HCT116 (cell line): ENCODE measurements at regions not wholly inside any gene's neighbourhood (a gene's known extent, or its start where the extent isn't known, plus 50 kb on each side); places are given as distances from the start of the nearest gene placed in this dataset.

Experiments
- ATAC-seq: fragments of 200-7000 bp; cut with Tn5 transposase; 2 replicates; pipeline ENCODE4 v1.9.1; 2020; ENCODE audit warnings: mild to moderate bottlenecking, moderate library complexity
- BruUV-seq: library from RNA; stranded (reverse); fragments of 400-500 nt; replicated peaks from 2 replicates; lab custom pipeline; 2021; lab: Mats Ljungman, UMichigan
- CTCF ChIA-PET: fragments of 300-600 bp; sonication (Branson Sonifier 250); formaldehyde crosslinking; loops from one replicate; lab custom pipeline; 2021; ENCODE audit warnings: antibody characterized with exemption; lab: Charles Lee
- POLR2A ChIA-PET: fragments of 300-600, 350-600 bp; sonication (Branson Sonifier 250); formaldehyde crosslinking; loops from one replicate; lab custom pipeline; 2021; ENCODE audit warnings: antibody characterized with exemption; lab: Charles Lee
- RAD21 ChIA-PET, 2 experiments: fragments of 300-600 bp; sonication (Branson Sonifier 250); formaldehyde crosslinking; loops; one replicate each; lab custom pipeline; 2023; ENCODE audit warnings: low total read pairs in 2 of 2; ENCODE audit not compliant: uncharacterized antibody in 2 of 2, unreplicated experiment in 2 of 2, low non-redundant PET in 1 of 2; lab: Charles Lee
- DNase-seq: peaks from one replicate; pipeline ENCODE4 v3.0.0-alpha.2; 2010; ENCODE audit warnings: low read depth, low spot score
- H2AFZ ChIP-seq: fragments of 200-600 bp; shearing (Covaris generic), sonication (generic); 2 replicates; pipeline ENCODE4 v1.6.1; 2017; ENCODE audit warnings: low read depth, mixed run types, mixed read lengths, antibody characterized with exemption, low read length; ENCODE audit not compliant: poor library complexity, severe bottlenecking
- H3K27ac ChIP-seq: 2 replicates; pipeline ENCODE4 v1.5.1; 2012; ENCODE audit warnings: low read depth, low read length
- H3K27me3 ChIP-seq: fragments of 200-600 bp; sonication (generic); 2 replicates; pipeline ENCODE4 v1.6.1; 2016; ENCODE audit warnings: mixed run types, low read length, mixed read lengths; ENCODE audit not compliant: insufficient read depth
- H3K36me3 ChIP-seq, 2 experiments: fragments of 200-500 bp in 1 of 2; fragments of 200-600 bp in 1 of 2; sonication (Bioruptor generic) in 1 of 2; sonication (generic) in 1 of 2; 2 replicates each; pipeline versions ENCODE4 v1.5.1 to v1.6.1; 2014 to 2016; ENCODE audit warnings: low read length in 2 of 2, inconsistent platforms in 1 of 2, mixed read lengths in 1 of 2, mixed run types in 1 of 2; ENCODE audit not compliant: insufficient read depth in 2 of 2, control insufficient read depth in 1 of 2
- H3K4me1 ChIP-seq, 2 experiments: fragments of 200-600 bp in 1 of 2; sonication (generic) in 1 of 2; 2 replicates each; pipeline versions ENCODE4 v1.5.1 to v1.6.1; 2012 to 2017; ENCODE audit warnings: low read length in 2 of 2, inconsistent platforms in 1 of 2, mild to moderate bottlenecking in 1 of 2, mixed read lengths in 1 of 2, mixed run types in 1 of 2, moderate library complexity in 1 of 2; ENCODE audit not compliant: insufficient read depth in 2 of 2, control insufficient read depth in 1 of 2
- H3K4me2 ChIP-seq: fragments of 200-600 bp; sonication (generic); 2 replicates; pipeline ENCODE4 v1.6.1; 2017; ENCODE audit warnings: mixed run types, low read length, mixed read lengths
- H3K4me3 ChIP-seq, 2 experiments: fragments of 200-600 bp in 1 of 2; sonication (generic) in 1 of 2; replicated peaks in 1 of 2; 2 replicates each; pipeline ENCODE4 v1.5.1; 2011 to 2016; ENCODE audit warnings: low read length in 2 of 2, control low read depth in 1 of 2, low read depth in 1 of 2, mild to moderate bottlenecking in 1 of 2, mixed read lengths in 1 of 2, mixed run types in 1 of 2
- H3K79me2 ChIP-seq: fragments of 200-600 bp; sonication (generic); 2 replicates; pipeline ENCODE4 v1.6.1; 2017; ENCODE audit warnings: mild to moderate bottlenecking, mixed run types, low read length, moderate library complexity, mixed read lengths; ENCODE audit not compliant: insufficient read depth
- H3K9ac ChIP-seq: fragments of 200-600 bp; sonication (generic); 2 replicates; pipeline ENCODE4 v1.6.1; 2016; ENCODE audit warnings: low read length, mixed read lengths
- H3K9me2 ChIP-seq: fragments of 200-600 bp; sonication (generic), shearing (Covaris generic); 2 replicates; pipeline ENCODE4 v1.6.1; 2017; ENCODE audit warnings: mixed run types, mild to moderate bottlenecking, moderate library complexity; ENCODE audit not compliant: insufficient read depth
- H3K9me3 ChIP-seq, 2 experiments: fragments of 200-500 bp in 1 of 2; fragments of 200-600 bp in 1 of 2; sonication (Bioruptor generic) in 1 of 2; sonication (generic) in 1 of 2; 2 replicates each; pipeline ENCODE4 v1.6.1; 2014 to 2017; ENCODE audit warnings: low read length in 2 of 2, mixed read lengths in 2 of 2, inconsistent platforms in 1 of 2, low read depth in 1 of 2, mild to moderate bottlenecking in 1 of 2, mixed run types in 1 of 2, moderate library complexity in 1 of 2; ENCODE audit not compliant: control insufficient read depth in 1 of 2, insufficient read depth in 1 of 2
- H4K20me1 ChIP-seq: fragments of 200-600 bp; sonication (generic), shearing (Covaris generic); 2 replicates; pipeline ENCODE4 v1.6.1; 2017; ENCODE audit warnings: mixed run types, mild to moderate bottlenecking, moderate library complexity; ENCODE audit not compliant: insufficient read depth
- CEBPB ChIP-seq: IDR thresholded peaks from 2 replicates; pipeline ENCODE4 v1.6.1; 2012; ENCODE audit warnings: low read depth
- EZH2phosphoT487 ChIP-seq: fragments of 200-600 bp; IDR thresholded peaks from 2 replicates; pipeline ENCODE4 v1.6.1; 2018; ENCODE audit warnings: antibody characterized with exemption, borderline replicate concordance
- JUND ChIP-seq: IDR thresholded peaks from 2 replicates; pipeline ENCODE4 v1.6.1; 2012
- MAX ChIP-seq: IDR thresholded peaks from 2 replicates; pipeline ENCODE4 v1.6.1; 2012
- SIN3A ChIP-seq: IDR thresholded peaks from 2 replicates; pipeline ENCODE4 v1.6.1; 2012; ENCODE audit warnings: low read depth
- YY1 ChIP-seq: IDR thresholded peaks from 2 replicates; pipeline ENCODE4 v1.6.1; 2011; ENCODE audit warnings: low read length, low read depth, moderate library complexity, mild to moderate bottlenecking; ENCODE audit not compliant: insufficient replicate concordance; ENCODE audit errors: extremely low read depth
- ZFX ChIP-seq: fragments of 450-650 bp; IDR thresholded peaks from 2 replicates; pipeline ENCODE4 v1.6.1; 2017
- ZNF274 ChIP-seq: fragments of 200-500 bp; sonication (Bioruptor generic); IDR thresholded peaks from 2 replicates; pipeline ENCODE4 v1.6.1; 2014; ENCODE audit warnings: mild to moderate bottlenecking, low read depth, low read length, inconsistent platforms
- intact Hi-C: fragments of 100-400 bp; cut with micrococcal nuclease; formaldehyde crosslinking; loops from 2 replicates; pipeline ENCODE4 v1.10.0; 2022

- TF ChIP-seq YY1: no peak
- no peak for TF ChIP-seq EZH2phosphoT487
- no peak for TF ChIP-seq JUND
- TF ChIP-seq ZFX: no peak
Measured at GRCh38 chr1:209356976-209357377, 226.5 kb upstream of the CAMK1G start (continued).

GRCh38 chr1:209363112-209363511 is 220.4 kb upstream of the CAMK1G start:
- H3K79me2 ChIP-seq: no peaks in the 10 kb centered on the region
- no peak for DNase-seq
- H3K9me3 ChIP-seq: no peaks in the 10 kb centered on the region
- H3K4me3 ChIP-seq: no peak overlapping the region
- TF ChIP-seq MAX (no peak), EZH2phosphoT487 (no peak), ZNF274 (no peak), CEBPB (no peak)
- no TSS peak for BruUV-seq
- no peak overlapping the region for H3K27ac ChIP-seq
- H3K4me1 ChIP-seq: no peaks in the 10 kb centered on the region
- ATAC-seq: no peak
- ChIA-PET RAD21 (no interaction called here), POLR2A (no interaction called here), CTCF (no interaction called here)
- H2AFZ ChIP-seq: no peak overlapping the region
- intact Hi-C loops: no loop called here
- H3K9ac ChIP-seq: no peak overlapping the region
- H3K27me3 ChIP-seq: 0 out of 2 replicates have a peak, but pooled peaks cover 4% of the 10 kb centered on the region
- no peaks in the 10 kb centered on the region for H3K36me3 ChIP-seq
- no peaks in the 10 kb centered on the region for H3K9me2 ChIP-seq
- no peak overlapping the region for H3K4me2 ChIP-seq
- no peaks in the 10 kb centered on the region for H4K20me1 ChIP-seq

- CTCF ChIA-PET: no interaction called here
- POLR2A ChIA-PET: no interaction called here
- no TSS peak for BruUV-seq
- Histone ChIP-seq H3K9ac (no peak overlapping the region), H3K9me3 (no peaks in the 10 kb centered on the region), H3K27me3 (0 out of 2 replicates have a peak, but pooled peaks cover 4% of the 10 kb centered on the region), H3K27ac (no peak overlapping the region), H3K4me1 (peaks cover 0 to 7% of the 10 kb centered on the region in 2 experiments; a peak in 1 of 4 replicates), H3K79me2 (no peaks in the 10 kb centered on the region), H2AFZ (no peak overlapping the region), H3K4me3 (no peak overlapping the region), H3K36me3 (no peaks in the 10 kb centered on the region), H4K20me1 (no peaks in the 10 kb centered on the region), H3K4me2 (0 out of 2 replicates have a peak overlapping the region, but pooled peaks have one; percentile 4), H3K9me2 (no peaks in the 10 kb centered on the region)
- DNase-seq (no peak), ATAC-seq (peak; percentile 59)
- TF ChIP-seq SIN3A: no peak
- TF ChIP-seq ZNF274: no peak
- RAD21 ChIA-PET: no interaction called here
- intact Hi-C loops: no loop called here
Measured at GRCh38 chr1:209364716-209365115, 218.8 kb upstream of the CAMK1G start.
